Skin of body (tissue), 1 donor: ENCODE measurements at regions not wholly inside any gene's neighbourhood (a gene's known extent, or its start where the extent isn't known, plus 50 kb on each side); places are given as distances from the start of the nearest gene placed in this dataset.

ENCODE experiments used
- DNase-seq: peaks from one replicate; lab custom pipeline; 2025; lab: John Stamatoyannopoulos, UW

GRCh38 chr1:80021891-80022290 lies 1015.4 kb upstream of the ADGRL4 start:
- DNase-seq = no peak

GRCh38 chr1:80018348-80018747 lies 1011.8 kb upstream of the ADGRL4 start:
- DNase-seq = no peak

DNA sequence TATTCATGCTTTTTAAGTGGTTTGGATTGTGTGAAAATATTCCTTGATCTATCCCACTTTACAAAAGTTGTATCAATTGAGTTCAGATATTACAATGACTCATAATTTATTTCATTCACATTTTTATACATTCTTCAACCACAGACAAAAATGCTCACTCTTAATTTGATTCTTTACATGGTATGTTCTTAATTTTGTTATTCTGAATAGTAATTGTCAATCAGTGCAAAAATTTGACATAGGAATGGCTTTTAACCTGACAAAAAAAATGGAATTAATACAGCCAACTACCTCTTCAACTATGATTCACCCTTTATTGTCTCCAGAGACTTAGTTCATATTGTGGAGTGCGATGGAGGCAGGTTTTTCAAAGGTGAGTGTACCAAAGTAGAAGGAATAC lies 1002.4 kb upstream of the ADGRL4 start:
- DNase-seq = no peak

DNA sequence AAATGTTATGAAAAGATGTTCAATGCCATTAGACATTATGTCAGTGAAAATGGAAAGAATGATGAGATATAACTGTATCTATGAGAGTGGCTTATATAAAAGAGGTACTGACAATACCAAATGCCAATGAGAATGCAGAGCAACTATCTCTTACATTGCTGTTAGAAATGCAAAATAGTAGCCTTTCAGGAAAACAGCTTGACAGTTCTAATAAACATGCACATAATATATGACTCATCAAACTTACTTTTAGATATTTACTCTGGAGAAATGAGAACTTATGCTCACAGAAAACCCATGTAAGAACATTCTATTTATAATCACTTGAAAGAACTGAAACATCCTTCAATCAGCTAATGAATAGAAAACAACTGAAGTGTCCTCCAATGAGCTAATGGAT lies 996.7 kb upstream of the ADGRL4 start:
- DNase-seq = no peak

GRCh38 chr1:79988401-79988800 lies 981.9 kb upstream of the ADGRL4 start:
- DNase-seq = no peak

GRCh38 chr1:79982211-79982610 lies 975.7 kb upstream of the ADGRL4 start:
- peak; percentile 78 for DNase-seq

GRCh38 chr1:79981481-79981880 lies 975.0 kb upstream of the ADGRL4 start:
- DNase-seq = no peak

- DNase-seq = no peak
Observed at GRCh38 chr1:79979346-79979745, 972.8 kb upstream of the ADGRL4 start.

DNA sequence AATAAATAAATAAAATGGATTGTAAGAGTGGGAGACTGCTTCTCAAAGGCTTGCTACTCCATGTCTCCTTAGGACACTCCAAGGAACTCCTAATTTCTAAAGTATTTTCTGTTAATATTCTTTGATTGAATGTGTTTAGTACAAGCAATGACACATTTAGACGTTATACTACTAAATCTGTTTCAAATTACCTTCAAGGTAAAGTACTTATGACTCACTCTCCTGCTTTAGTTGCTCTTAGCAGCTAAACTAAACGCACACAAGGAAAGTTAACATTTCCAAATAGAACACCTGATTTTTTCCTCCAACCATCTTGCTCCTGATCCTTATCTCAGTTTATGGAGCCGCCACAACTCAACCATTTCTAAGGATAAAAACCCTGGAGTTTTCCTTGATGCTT lies 969.8 kb upstream of the ADGRL4 start:
- no peak for DNase-seq

DNA sequence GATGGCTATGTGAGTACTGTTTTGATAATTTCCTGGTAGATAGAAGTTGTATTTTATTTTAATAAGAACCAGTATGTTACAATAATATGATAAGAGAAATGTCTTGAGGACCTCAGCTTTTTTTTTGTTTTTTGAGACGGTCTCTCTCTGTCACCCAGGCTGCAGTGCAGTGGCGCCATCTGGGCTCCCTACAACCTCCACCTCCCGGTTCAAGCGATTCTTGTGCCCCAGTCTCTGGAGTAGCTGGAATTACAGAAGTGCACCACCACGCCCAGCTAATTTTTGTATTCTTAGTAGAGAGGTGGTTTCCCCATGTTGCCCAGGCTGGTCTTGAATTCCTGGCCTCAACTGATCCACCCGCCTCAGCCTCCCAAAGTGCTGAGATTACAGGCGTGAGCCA lies 968.1 kb upstream of the ADGRL4 start:
- no peak for DNase-seq

- DNase-seq = no peak
Observed at GRCh38 chr1:79969886-79970285, 963.4 kb upstream of the ADGRL4 start.

DNA sequence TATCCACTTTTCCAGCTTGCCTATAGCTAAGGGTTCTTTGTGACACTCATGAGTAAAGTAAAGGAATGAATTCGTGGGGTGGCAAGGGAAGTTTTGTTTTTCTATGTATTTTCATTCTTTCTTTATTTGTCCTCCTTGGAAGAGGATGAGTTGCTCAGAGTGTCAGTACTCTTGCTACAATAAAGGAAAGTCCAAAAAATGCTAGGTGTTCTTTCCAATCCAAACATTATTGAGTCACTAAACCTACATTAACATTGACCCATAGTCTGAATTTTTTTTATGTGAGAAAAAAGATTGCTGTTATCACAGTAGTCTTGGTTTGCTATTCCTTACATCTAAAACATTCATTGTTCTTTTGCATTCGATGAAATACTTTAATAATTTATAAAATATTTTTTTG lies 959.9 kb upstream of the ADGRL4 start:
- DNase-seq = no peak

DNA sequence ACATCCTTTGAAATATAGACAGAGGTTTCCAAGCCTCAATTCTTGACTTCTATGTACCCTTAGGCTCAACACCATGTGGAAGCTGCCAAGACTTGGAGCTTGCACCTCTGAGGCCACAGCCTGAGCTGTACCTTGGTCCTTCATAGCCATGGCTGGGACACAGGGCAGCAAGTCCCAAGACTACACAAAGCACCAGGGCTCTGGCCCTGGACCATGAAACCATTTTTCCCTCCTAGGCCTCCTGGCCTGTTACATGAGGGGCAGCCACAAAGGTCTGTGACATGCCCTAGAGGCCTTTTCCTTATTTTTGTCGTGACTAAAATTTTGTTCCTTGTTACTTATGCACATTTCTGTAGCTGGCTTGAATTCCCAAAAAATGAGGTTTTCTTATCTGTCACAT lies 953.1 kb upstream of the ADGRL4 start:
- no peak for DNase-seq

GRCh38 chr1:79955966-79956365 lies 949.4 kb upstream of the ADGRL4 start:
- no peak for DNase-seq

GRCh38 chr1:79950511-79950910 lies 944.0 kb upstream of the ADGRL4 start:
- no peak for DNase-seq

GRCh38 chr1:79945391-79945790 lies 938.9 kb upstream of the ADGRL4 start:
- no peak for DNase-seq

DNA sequence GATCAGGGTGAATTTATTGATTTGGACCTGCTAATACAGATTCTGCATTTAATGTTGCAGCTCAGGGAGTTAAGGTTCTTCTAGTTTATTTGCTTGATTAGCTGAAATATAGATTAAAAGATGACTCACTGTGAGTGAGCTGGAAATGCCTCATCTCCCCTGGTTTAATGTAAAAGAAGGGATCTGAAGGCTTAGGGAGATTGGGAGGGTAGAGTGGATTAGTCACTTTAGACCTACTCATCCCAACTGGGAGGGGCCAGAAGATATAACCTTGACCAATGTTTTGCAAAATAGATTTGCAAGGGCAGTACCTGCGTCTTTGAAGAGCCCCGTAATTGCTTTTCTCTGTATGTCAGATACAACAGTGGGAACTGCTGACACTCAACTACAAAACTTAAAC lies 922.8 kb upstream of the ADGRL4 start:
- DNase-seq = no peak

DNA sequence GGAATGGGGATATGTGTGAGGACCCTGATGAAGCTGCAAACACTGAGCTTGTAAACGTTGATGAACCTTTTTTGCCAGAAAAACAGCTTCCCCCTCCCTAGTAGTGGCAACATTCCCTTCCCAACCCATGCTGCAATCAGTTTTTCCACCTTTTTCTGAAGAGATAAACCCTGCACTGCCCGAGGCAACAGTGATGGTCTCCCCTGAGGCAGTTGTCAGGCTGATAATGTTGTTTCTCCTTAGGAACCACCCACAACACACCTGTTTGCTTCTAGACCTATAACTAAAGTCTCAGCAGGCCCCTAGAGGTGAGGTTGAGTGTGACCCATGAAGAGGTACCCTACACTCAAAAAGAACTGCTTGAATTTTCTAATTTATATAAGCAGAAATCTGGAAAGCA lies 922.4 kb upstream of the ADGRL4 start:
- DNase-seq = no peak

GRCh38 chr1:79920960-79921669 lies 914.6 kb upstream of the ADGRL4 start:
- DNase-seq = no peak

DNA sequence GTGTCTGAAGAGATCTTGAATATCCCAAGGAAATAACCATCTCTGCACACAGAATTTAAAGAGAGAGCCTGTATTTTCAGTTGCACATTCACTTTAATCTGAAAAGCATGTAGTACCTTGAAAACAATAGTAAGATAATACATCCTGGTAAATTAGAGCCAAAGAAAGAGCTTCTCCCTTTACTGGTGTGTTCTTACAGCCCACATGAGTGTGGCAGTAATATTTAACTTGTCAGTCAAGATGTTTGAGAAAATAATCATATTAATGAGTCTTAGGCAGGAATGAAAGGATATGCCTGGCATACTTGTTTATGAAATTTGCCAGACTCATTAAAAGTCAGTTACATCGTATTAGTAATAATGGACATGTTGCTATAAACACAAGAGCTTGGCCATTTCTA lies 908.4 kb upstream of the ADGRL4 start:
- no peak for DNase-seq

- no peak for DNase-seq
Observed at GRCh38 chr1:79912813-79913212, 906.3 kb upstream of the ADGRL4 start.

DNA sequence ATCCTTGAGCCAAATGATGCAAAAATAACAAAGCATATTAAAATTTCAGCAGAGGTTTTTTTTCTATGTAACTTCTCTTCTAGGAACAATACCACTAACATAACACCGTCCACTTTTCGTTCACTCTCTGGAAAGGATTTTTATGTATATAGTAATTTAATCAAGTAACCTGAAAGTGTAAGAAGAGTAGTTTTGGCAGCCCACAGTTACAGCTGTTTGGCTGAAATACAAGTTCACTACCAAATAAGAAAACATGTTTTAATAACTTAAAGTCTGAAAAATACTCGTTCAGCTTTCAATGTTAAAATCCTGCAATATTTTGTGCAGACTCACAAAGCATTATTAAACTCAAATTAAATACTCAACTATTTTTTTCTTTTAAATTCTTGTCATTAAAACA lies 896.8 kb upstream of the ADGRL4 start:
- DNase-seq = no peak

DNA sequence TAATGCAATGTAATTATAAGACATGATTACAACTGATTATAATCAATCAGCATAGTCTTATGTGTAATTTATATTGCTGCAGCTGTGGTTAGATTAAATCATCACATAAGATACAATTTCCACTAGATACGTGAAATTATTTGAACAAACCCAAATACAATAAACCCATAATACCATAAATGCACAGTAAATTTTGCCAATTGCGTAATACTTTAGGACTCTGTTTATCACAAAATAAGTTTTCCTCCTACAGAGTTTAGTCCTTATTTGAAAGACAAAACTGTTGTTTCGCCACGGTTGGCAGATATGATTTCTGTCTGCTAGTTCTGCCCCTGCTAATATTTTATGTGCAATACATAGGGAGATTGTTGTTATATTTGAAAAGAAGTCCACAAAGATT lies 895.9 kb upstream of the ADGRL4 start:
- DNase-seq = no peak

GRCh38 chr1:79899914-79900313 lies 893.4 kb upstream of the ADGRL4 start:
- no peak for DNase-seq
